Hepatocyte (in vitro differentiated cells): ENCODE measurements at regions not wholly inside any gene's neighbourhood (a gene's known extent, or its start where the extent isn't known, plus 50 kb on each side); places are given as distances from the start of the nearest gene placed in this dataset.

Experiments
- CTCF ChIP-seq: fragments of 200-600 bp; sonication (generic); IDR thresholded peaks from 2 replicates; pipeline ENCODE4 v1.5.1; 2016; ENCODE audit warnings: antibody characterized with exemption, mild to moderate bottlenecking; ENCODE audit not compliant: poor library complexity
- EZH2 ChIP-seq: fragments of 200-600 bp; sonication (generic); IDR thresholded peaks from 2 replicates; pipeline ENCODE4 v1.6.1; 2016; ENCODE audit warnings: antibody characterized with exemption, mild to moderate bottlenecking, borderline replicate concordance

GRCh38 chr20:29690274-29690673 lies 1567.2 kb upstream of the DEFB115 start:
- TF ChIP-seq CTCF (no peak), EZH2 (no peak)
